ENCODE measurements at regions not wholly inside any gene's neighbourhood (a gene's known extent, or its start where the extent isn't known, plus 50 kb on each side); places are given as distances from the start of the nearest gene placed in this dataset.

DNA sequence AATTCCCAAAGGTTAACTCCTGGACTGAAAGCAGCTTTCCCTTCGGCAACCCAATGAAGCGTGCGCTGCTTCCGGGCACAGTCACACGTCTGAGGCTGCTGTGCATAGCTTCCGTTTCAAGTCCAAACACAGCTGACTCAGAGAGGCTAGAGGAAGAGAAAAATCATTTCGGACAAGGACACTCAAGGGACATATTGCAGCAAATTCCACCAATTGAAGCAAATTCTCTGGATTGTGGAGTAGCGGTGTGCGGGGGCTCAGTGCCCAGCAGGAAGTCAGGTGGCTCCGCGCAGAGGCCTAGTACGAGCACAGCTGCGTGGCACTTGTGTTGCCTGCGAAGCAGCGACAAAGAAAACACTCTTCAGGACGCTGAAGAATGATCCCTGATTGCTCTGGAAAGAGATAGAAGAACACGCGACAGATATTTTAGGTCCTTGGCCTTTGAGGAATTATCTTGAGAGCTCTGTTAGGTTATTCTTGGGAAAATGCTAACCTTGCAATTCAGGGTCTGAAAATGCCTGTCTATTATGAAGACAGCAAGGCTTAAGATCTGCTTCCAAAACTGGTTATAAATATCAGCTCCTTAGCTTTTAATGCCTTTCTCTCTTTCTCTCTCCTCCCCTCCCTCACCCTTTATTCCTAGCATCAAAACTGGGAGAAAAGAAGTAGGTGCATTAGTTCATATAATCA lies 352.6 kb upstream of the DLGAP1 start:
- no peaks in the 10 kb centered on the region for H3K36me3 ChIP-seq (ENCODE audit: low read depth)
- TF ChIP-seq, protein P1, sequence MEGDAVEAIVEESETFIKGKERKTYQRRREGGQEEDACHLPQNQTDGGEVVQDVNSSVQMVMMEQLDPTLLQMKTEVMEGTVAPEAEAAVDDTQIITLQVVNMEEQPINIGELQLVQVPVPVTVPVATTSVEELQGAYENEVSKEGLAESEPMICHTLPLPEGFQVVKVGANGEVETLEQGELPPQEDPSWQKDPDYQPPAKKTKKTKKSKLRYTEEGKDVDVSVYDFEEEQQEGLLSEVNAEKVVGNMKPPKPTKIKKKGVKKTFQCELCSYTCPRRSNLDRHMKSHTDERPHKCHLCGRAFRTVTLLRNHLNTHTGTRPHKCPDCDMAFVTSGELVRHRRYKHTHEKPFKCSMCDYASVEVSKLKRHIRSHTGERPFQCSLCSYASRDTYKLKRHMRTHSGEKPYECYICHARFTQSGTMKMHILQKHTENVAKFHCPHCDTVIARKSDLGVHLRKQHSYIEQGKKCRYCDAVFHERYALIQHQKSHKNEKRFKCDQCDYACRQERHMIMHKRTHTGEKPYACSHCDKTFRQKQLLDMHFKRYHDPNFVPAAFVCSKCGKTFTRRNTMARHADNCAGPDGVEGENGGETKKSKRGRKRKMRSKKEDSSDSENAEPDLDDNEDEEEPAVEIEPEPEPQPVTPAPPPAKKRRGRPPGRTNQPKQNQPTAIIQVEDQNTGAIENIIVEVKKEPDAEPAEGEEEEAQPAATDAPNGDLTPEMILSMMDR (IDR thresholded peaks at IDR 0.05; ENCODE audit: poor library complexity, severe bottlenecking) = no peak
- no peak overlapping the region for H3K27ac ChIP-seq (ENCODE audit: poor library complexity, severe bottlenecking)
- H3K9me3 ChIP-seq (ENCODE audit: severe bottlenecking) = no peaks in the 10 kb centered on the region
- no peaks in the 10 kb centered on the region for H3K4me1 ChIP-seq (ENCODE audit: insufficient read depth, poor library complexity, severe bottlenecking)
- ATAC-seq (ENCODE audit: low read depth) (no peak), DNase-seq (ENCODE audit: low spot score) (no peak)
- H3K27me3 ChIP-seq (ENCODE audit: insufficient read depth, poor library complexity, severe bottlenecking) = no peaks in the 10 kb centered on the region
- no peak overlapping the region for H3K4me3 ChIP-seq (ENCODE audit: severe bottlenecking)

DNA sequence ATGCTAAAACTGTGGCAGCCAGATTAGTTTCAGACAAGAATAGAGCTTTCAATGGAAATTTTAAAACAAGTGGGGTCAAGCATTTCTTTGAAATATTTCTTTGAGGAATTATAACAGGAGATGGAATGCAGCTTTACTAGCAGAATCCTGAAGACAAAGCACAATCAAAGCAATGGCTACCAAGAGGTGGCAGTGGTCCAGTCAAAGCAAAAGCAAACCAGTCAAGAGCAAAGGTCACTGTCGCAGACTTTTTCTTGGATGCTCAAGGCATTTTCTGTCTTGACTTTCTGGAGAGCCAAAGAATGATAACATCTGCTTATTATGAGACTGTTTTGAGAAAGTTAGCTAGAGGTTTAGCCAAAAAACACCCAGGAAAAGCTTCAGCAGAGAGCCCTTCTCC lies 351.2 kb upstream of the DLGAP1 start:
- Histone ChIP-seq H3K27me3 (ENCODE audit: insufficient read depth, poor library complexity, severe bottlenecking) (no peaks in the 10 kb centered on the region), H3K36me3 (ENCODE audit: low read depth) (no peaks in the 10 kb centered on the region), H3K9me3 (ENCODE audit: severe bottlenecking) (no peaks in the 10 kb centered on the region), H3K27ac (ENCODE audit: poor library complexity, severe bottlenecking) (no peak overlapping the region), H3K4me3 (ENCODE audit: severe bottlenecking) (no peak overlapping the region), H3K4me1 (ENCODE audit: insufficient read depth, poor library complexity, severe bottlenecking) (no peaks in the 10 kb centered on the region)
- DNase-seq (ENCODE audit: low spot score) (no peak), ATAC-seq (ENCODE audit: low read depth) (no peak)
- TF ChIP-seq, protein P1 (IDR thresholded peaks at IDR 0.05; ENCODE audit: poor library complexity, severe bottlenecking) = no peak

DNA sequence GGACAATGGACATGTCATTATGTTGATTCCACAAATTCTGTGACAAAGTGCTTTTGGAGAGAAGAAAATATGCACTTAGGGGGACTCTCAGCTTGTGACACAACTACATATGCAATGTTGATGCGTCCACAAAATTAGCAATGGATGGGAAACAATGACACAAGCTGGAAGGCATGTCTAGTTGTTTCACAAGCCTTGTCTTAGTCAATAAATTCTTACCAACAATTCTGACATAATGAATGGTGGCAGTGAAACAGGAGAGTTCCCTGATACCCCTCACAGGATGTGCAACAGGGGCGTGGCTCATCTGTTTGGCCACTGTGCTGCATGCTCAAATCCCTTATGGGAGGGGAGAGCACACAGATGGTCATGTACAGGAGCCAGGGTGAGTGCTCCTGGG lies 347.2 kb upstream of the DLGAP1 start:
- no peaks in the 10 kb centered on the region for H3K27me3 ChIP-seq (ENCODE audit: insufficient read depth, poor library complexity, severe bottlenecking)
- no peaks in the 10 kb centered on the region for H3K36me3 ChIP-seq (ENCODE audit: low read depth)
- no peaks in the 10 kb centered on the region for H3K9me3 ChIP-seq (ENCODE audit: severe bottlenecking)
- DNase-seq (ENCODE audit: low spot score) = no peak
- no peak overlapping the region for H3K4me3 ChIP-seq (ENCODE audit: severe bottlenecking)
- no peak for ATAC-seq (ENCODE audit: low read depth)
- TF ChIP-seq, protein P1 (IDR thresholded peaks at IDR 0.05; ENCODE audit: poor library complexity, severe bottlenecking) = no peak
- H3K27ac ChIP-seq (ENCODE audit: poor library complexity, severe bottlenecking) = no peak overlapping the region
- H3K4me1 ChIP-seq (ENCODE audit: insufficient read depth, poor library complexity, severe bottlenecking) = no peaks in the 10 kb centered on the region

DNA sequence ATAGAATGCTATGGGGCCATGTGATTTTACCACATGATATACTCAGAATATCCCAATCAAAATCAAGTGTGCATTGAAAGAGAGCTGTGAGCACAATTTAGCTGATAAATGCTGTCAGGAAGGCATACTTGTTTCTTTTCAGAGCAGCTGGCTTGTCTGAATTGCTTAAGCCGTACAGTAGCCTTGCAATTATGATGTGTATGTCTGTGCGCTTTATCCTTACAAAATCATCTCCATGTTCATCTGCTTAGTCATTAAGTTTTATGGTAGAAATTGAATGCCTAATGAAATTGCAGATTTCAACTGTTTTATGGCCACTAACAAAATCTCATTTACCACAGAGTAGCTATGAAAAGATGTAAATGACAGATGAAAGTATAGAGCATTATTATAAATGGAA lies 346.0 kb upstream of the DLGAP1 start:
- H3K27ac ChIP-seq (ENCODE audit: poor library complexity, severe bottlenecking) = no peak overlapping the region
- no peak for ATAC-seq (ENCODE audit: low read depth)
- H3K4me3 ChIP-seq (ENCODE audit: severe bottlenecking) = no peak overlapping the region
- TF ChIP-seq, protein P1 (IDR thresholded peaks at IDR 0.05; ENCODE audit: poor library complexity, severe bottlenecking) = no peak
- DNase-seq (ENCODE audit: low spot score) = no peak
- H3K36me3 ChIP-seq (ENCODE audit: low read depth) = no peaks in the 10 kb centered on the region
- no peaks in the 10 kb centered on the region for H3K4me1 ChIP-seq (ENCODE audit: insufficient read depth, poor library complexity, severe bottlenecking)
- no peaks in the 10 kb centered on the region for H3K27me3 ChIP-seq (ENCODE audit: insufficient read depth, poor library complexity, severe bottlenecking)
- H3K9me3 ChIP-seq (ENCODE audit: severe bottlenecking) = no peaks in the 10 kb centered on the region

DNA sequence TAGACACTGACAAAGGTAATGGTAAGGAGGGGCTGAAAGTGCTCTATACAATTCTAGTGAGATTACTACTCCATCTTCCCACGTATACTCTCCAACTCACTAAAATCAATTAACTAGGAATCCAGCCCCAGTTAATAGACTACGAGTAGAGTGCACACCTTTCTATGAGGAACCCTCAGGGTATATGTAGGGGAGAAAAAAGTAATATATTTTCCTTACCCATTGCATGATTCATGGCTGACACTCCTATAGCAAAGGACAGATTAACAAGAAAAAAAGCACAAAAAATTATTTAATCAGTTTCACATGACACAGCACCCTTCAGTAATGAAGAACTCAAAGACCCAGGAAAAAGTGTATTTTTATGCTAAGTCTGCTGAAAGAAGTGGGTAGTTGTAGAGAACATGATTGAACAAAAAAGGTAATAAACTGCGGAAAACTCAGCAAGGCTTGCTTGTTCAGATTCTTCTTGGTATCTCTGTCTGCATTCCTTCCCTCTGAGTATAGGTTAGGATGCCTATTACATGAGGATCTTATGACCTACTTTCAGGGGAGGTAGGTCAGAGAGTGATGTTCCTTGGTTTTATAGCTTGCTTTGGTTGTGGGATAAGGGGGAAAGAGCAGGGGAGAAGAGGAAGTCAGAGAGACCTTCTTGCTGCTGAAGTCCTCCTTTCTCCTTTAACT lies 342.0 kb upstream of the DLGAP1 start:
- Histone ChIP-seq H3K4me1 (ENCODE audit: insufficient read depth, poor library complexity, severe bottlenecking) (no peaks in the 10 kb centered on the region), H3K27ac (ENCODE audit: poor library complexity, severe bottlenecking) (no peak overlapping the region), H3K9me3 (ENCODE audit: severe bottlenecking) (no peaks in the 10 kb centered on the region), H3K4me3 (ENCODE audit: severe bottlenecking) (no peak overlapping the region), H3K36me3 (ENCODE audit: low read depth) (no peaks in the 10 kb centered on the region), H3K27me3 (ENCODE audit: insufficient read depth, poor library complexity, severe bottlenecking) (no peaks in the 10 kb centered on the region)
- DNase-seq (ENCODE audit: low spot score) (no peak), ATAC-seq (ENCODE audit: low read depth) (peak; percentile 31; the same call in 1 of the 3 replicates)
- TF ChIP-seq, protein P1 (IDR thresholded peaks at IDR 0.05; ENCODE audit: poor library complexity, severe bottlenecking) = no peak

All from RWPE2 (cell line).